22Rv1 (cell line): ENCODE measurements at regions not wholly inside any gene's neighbourhood (a gene's known extent, or its start where the extent isn't known, plus 50 kb on each side); places are given as distances from the start of the nearest gene placed in this dataset.

Source experiments
- CTCF ChIP-seq: fragments of 450-650 bp; IDR thresholded peaks from 2 replicates; pipeline ENCODE4 v1.5.1; 2017; ENCODE audit warnings: mild to moderate bottlenecking
- ZFX ChIP-seq: fragments of 450-650 bp; IDR thresholded peaks from 2 replicates; pipeline ENCODE4 v1.6.1; 2017; ENCODE audit warnings: antibody characterized with exemption, borderline replicate concordance

- TF ChIP-seq CTCF, result no peak
- no peak for TF ChIP-seq ZFX
These were observed 108.8 kb downstream of the WSCD1 start for GRCh38 chr17:6179017-6179416.
